Neural progenitor cell (in vitro differentiated cells): ENCODE measurements at regions not wholly inside any gene's neighbourhood (a gene's known extent, or its start where the extent isn't known, plus 50 kb on each side); places are given as distances from the start of the nearest gene placed in this dataset.

Experiments
- CTCF ChIP-seq: fragments of 200-600 bp; sonication (generic); IDR thresholded peaks from 2 replicates; pipeline ENCODE4 v1.5.1; 2017; ENCODE audit warnings: antibody characterized with exemption, mild to moderate bottlenecking
- EZH2 ChIP-seq: fragments of 200-600 bp; sonication (generic); IDR thresholded peaks from 2 replicates; pipeline ENCODE4 v1.6.1; 2017; ENCODE audit warnings: antibody characterized with exemption, mild to moderate bottlenecking, moderate library complexity

GRCh38 chrX:96578781-96579180 is 105.9 kb upstream of the DIAPH2 start:
- TF ChIP-seq CTCF (no peak), EZH2 (no peak)
